Activated CD4-positive, alpha-beta T cell treated with anti-CD3 and anti-CD28 coated beads, Interleukin-2, amount 50 U/mL, for 4 hours (primary cell): ENCODE measurements at regions not wholly inside any gene's neighbourhood (a gene's known extent, or its start where the extent isn't known, plus 50 kb on each side); places are given as distances from the start of the nearest gene placed in this dataset.
A peak's percentile ranks its signal among the peaks of the same experiment; 100 is the strongest.

Experiments
- DNase-seq, 2 experiments: peaks; one replicate each; pipeline ENCODE4 v3.0.0-alpha.2; 2020

GRCh38 chr14:97838986-97839385, 1041.8 kb downstream of the VRK1 start:
- no peak for DNase-seq

- DNase-seq: no peak
These were observed 1043.0 kb downstream of the VRK1 start for GRCh38 chr14:97840159-97840558.

GRCh38 chr14:97841762-97842161, 1044.6 kb downstream of the VRK1 start:
- DNase-seq: no peak

GRCh38 chr14:97843066-97843465, 1045.9 kb downstream of the VRK1 start:
- no peak for DNase-seq

- DNase-seq: no peak
These were observed 1046.9 kb downstream of the VRK1 start for GRCh38 chr14:97844042-97844441.

GRCh38 chr14:97846156-97846555, 1049.0 kb downstream of the VRK1 start:
- DNase-seq: no peak

GRCh38 chr14:97848317-97848980, 1051.3 kb downstream of the VRK1 start:
- no peak for DNase-seq

- DNase-seq: no peak
These were observed 1053.3 kb downstream of the VRK1 start for GRCh38 chr14:97850466-97850865.

- no peak for DNase-seq
These were observed 1053.7 kb downstream of the VRK1 start for GRCh38 chr14:97850886-97851285.

GRCh38 chr14:97851428-97851995, 1054.3 kb downstream of the VRK1 start:
- DNase-seq: no peak

GRCh38 chr14:97854918-97855317, 1057.7 kb downstream of the VRK1 start:
- no peak for DNase-seq

GRCh38 chr14:97866195-97866594, 1069.0 kb downstream of the VRK1 start:
- no peak for DNase-seq

GRCh38 chr14:97866664-97867063, 1069.5 kb downstream of the VRK1 start:
- no peak for DNase-seq

- DNase-seq: no peak
These were observed 1076.1 kb downstream of the VRK1 start for GRCh38 chr14:97873291-97873690.

- DNase-seq: no peak
These were observed 1077.2 kb downstream of the VRK1 start for GRCh38 chr14:97874394-97874793.

- DNase-seq: no peak
These were observed 1081.0 kb downstream of the VRK1 start for GRCh38 chr14:97878206-97878605.

GRCh38 chr14:97878727-97879126, 1081.5 kb downstream of the VRK1 start:
- DNase-seq: peak; percentile 10 to 12

GRCh38 chr14:97887690-97888089, 1090.5 kb downstream of the VRK1 start:
- DNase-seq: no peak

GRCh38 chr14:97888331-97888730, 1091.1 kb downstream of the VRK1 start:
- no peak for DNase-seq

GRCh38 chr14:97891515-97891914, 1094.3 kb downstream of the VRK1 start:
- no peak for DNase-seq

- DNase-seq: no peak
These were observed 1097.4 kb downstream of the VRK1 start for GRCh38 chr14:97894552-97894951.

GRCh38 chr14:97900196-97900854, 1103.1 kb downstream of the VRK1 start:
- DNase-seq: no peak

GRCh38 chr14:97902630-97903029, 1105.4 kb downstream of the VRK1 start:
- no peak for DNase-seq

- DNase-seq: no peak
These were observed 1106.6 kb downstream of the VRK1 start for GRCh38 chr14:97903821-97904220.

GRCh38 chr14:97912217-97912616, 1115.0 kb downstream of the VRK1 start:
- no peak for DNase-seq
